ENCODE measurements at regions not wholly inside any gene's neighbourhood (a gene's known extent, or its start where the extent isn't known, plus 50 kb on each side); places are given as distances from the start of the nearest gene placed in this dataset.
A peak's percentile ranks its signal among the peaks of the same experiment; 100 is the strongest.
"Not testable (repeated sequence)": the region's sequence is repeated elsewhere in the genome, so short reads cannot be mapped to it uniquely, and the experiment has no call there.

DNA sequence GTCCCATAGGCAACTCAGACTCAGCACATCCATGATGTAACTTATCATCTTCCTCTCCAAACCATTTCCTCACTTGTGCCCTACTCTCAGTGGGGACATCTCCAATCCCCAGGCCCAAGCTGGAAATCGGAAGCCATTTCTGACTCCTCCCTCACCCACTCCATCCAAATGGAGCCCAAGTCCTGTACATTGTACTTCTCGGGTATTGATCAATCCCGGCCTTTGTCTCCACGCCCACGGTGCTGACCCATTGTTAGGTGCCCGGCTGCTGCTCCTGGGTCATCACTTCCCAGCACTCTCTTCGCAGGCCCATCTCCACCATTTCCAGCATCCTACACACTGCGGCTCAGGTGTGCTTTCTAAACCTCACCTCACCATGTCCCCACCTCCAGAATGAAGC is 1969.6 kb downstream of the FOXD4L5 start:
- H3K27ac ChIP-seq (ENCODE audit: low read depth in 1 of 2, low read length in 1 of 2); H3K9me3 ChIP-seq (ENCODE audit: control insufficient read depth in 2 of 2, insufficient read depth in 1 of 2, low read length in 1 of 2); H3K4me3 ChIP-seq (ENCODE audit: low read length in 2 of 2); H3K4me1 ChIP-seq (ENCODE audit: control insufficient read depth in 2 of 2, insufficient read depth in 2 of 2, low read length in 2 of 2); H3K27me3 ChIP-seq (ENCODE audit: control insufficient read depth in 2 of 2, insufficient read depth in 1 of 2, low read length in 1 of 2); H3K36me3 ChIP-seq (ENCODE audit: control insufficient read depth in 2 of 2, insufficient read depth in 2 of 2, low read length in 1 of 2): not testable (repeated sequence)
- WGBS: 98% methylated on average over 6 of the region's 8 CpGs
- DNase-seq (ENCODE audit: low read depth in 6 of 9, low spot score in 9 of 9): peak in 1 of 9 donors; percentile 0

- not testable (repeated sequence) for H3K36me3 ChIP-seq (ENCODE audit: control insufficient read depth in 2 of 2, insufficient read depth in 2 of 2, low read length in 1 of 2); H3K4me3 ChIP-seq (ENCODE audit: low read length in 2 of 2); H3K27ac ChIP-seq (ENCODE audit: low read depth in 1 of 2, low read length in 1 of 2); H3K27me3 ChIP-seq (ENCODE audit: control insufficient read depth in 2 of 2, insufficient read depth in 1 of 2, low read length in 1 of 2); H3K4me1 ChIP-seq (ENCODE audit: control insufficient read depth in 2 of 2, insufficient read depth in 2 of 2, low read length in 2 of 2); DNase-seq (ENCODE audit: low read depth in 6 of 9, low spot score in 9 of 9); H3K9me3 ChIP-seq (ENCODE audit: control insufficient read depth in 2 of 2, insufficient read depth in 1 of 2, low read length in 1 of 2)
- 96% methylated on average over 9 of the region's 14 CpGs for WGBS
Measured at GRCh38 chr9:63296848-63297247, 1988.2 kb downstream of the FOXD4L5 start.

GRCh38 chr9:63296366-63296765 is 1988.6 kb downstream of the FOXD4L5 start:
- 95% methylated on average over 17 of the region's 27 CpGs for WGBS
- DNase-seq (ENCODE audit: low read depth in 6 of 9, low spot score in 9 of 9); H3K4me3 ChIP-seq (ENCODE audit: low read length in 2 of 2); H3K36me3 ChIP-seq (ENCODE audit: control insufficient read depth in 2 of 2, insufficient read depth in 2 of 2, low read length in 1 of 2); H3K27me3 ChIP-seq (ENCODE audit: control insufficient read depth in 2 of 2, insufficient read depth in 1 of 2, low read length in 1 of 2); H3K4me1 ChIP-seq (ENCODE audit: control insufficient read depth in 2 of 2, insufficient read depth in 2 of 2, low read length in 2 of 2); H3K9me3 ChIP-seq (ENCODE audit: control insufficient read depth in 2 of 2, insufficient read depth in 1 of 2, low read length in 1 of 2); H3K27ac ChIP-seq (ENCODE audit: low read depth in 1 of 2, low read length in 1 of 2): not testable (repeated sequence)

GRCh38 chr9:63289971-63290370 is 1995.0 kb downstream of the FOXD4L5 start:
- WGBS: 75% methylated on average over 1 of the region's 1 CpG
- not testable (repeated sequence) for H3K27ac ChIP-seq (ENCODE audit: low read depth in 1 of 2, low read length in 1 of 2); H3K9me3 ChIP-seq (ENCODE audit: control insufficient read depth in 2 of 2, insufficient read depth in 1 of 2, low read length in 1 of 2); H3K36me3 ChIP-seq (ENCODE audit: control insufficient read depth in 2 of 2, insufficient read depth in 2 of 2, low read length in 1 of 2); H3K4me1 ChIP-seq (ENCODE audit: control insufficient read depth in 2 of 2, insufficient read depth in 2 of 2, low read length in 2 of 2); DNase-seq (ENCODE audit: low read depth in 6 of 9, low spot score in 9 of 9); H3K27me3 ChIP-seq (ENCODE audit: control insufficient read depth in 2 of 2, insufficient read depth in 1 of 2, low read length in 1 of 2); H3K4me3 ChIP-seq (ENCODE audit: low read length in 2 of 2)

Measured in thymus (tissue), 11 donors.